H1 (cell line): ENCODE measurements at regions not wholly inside any gene's neighbourhood (a gene's known extent, or its start where the extent isn't known, plus 50 kb on each side); places are given as distances from the start of the nearest gene placed in this dataset.

Experiments used
- CTCF ChIA-PET: fragments of 300-600 bp; sonication (Branson Sonifier 250); formaldehyde crosslinking; loops from one replicate; lab custom pipeline; 2021; ENCODE audit not compliant: partially characterized antibody; lab: Charles Lee
- POLR2A ChIA-PET: fragments of 300-600 bp; sonication (Branson Sonifier 250); formaldehyde crosslinking; loops from one replicate; lab custom pipeline; 2021; ENCODE audit warnings: inconsistent platforms; ENCODE audit not compliant: partially characterized antibody; lab: Charles Lee
- DNase-seq, 2 experiments: peaks; one replicate each; pipeline versions ENCODE4 v3.0.0 to v3.0.0-alpha.2; 2010 to 2022; ENCODE audit warnings: low spot score in 2 of 2, low read depth in 1 of 2, mixed read lengths in 1 of 2
- FAIRE-seq: peaks from 2 replicates; lab custom pipeline; 2011; peaks lifted over from hg19 to GRCh38; lab: Jason Lieb, UNC
- H2AFZ ChIP-seq: 2 replicates; pipeline ENCODE4 v1.8.1; 2012; ENCODE audit warnings: low read length, inconsistent platforms
- H2AK5ac ChIP-seq: 2 replicates; pipeline ENCODE4 v1.6.1; 2013; ENCODE audit warnings: low read depth, low read length
- H2BK120ac ChIP-seq: replicated peaks from 2 replicates; pipeline ENCODE3; 2013; ENCODE audit warnings: low read depth, low read length, inconsistent platforms
- H2BK12ac ChIP-seq: 2 replicates; pipeline ENCODE4 v1.6.1; 2013; ENCODE audit warnings: low read depth, low read length
- H2BK15ac ChIP-seq: 2 replicates; pipeline ENCODE4 v1.6.1; 2013; ENCODE audit warnings: low read length
- H2BK20ac ChIP-seq: 2 replicates; pipeline ENCODE4 v1.6.1; 2013; ENCODE audit warnings: low read length
- H2BK5ac ChIP-seq: 2 replicates; pipeline ENCODE4 v1.6.1; 2013; ENCODE audit warnings: low read depth, low read length
- H3K14ac ChIP-seq: 2 replicates; pipeline ENCODE4 v1.6.1; 2013; ENCODE audit warnings: inconsistent platforms; ENCODE audit not compliant: insufficient read length
- H3K18ac ChIP-seq: 2 replicates; pipeline ENCODE4 v1.6.1; 2013; ENCODE audit warnings: low read length; ENCODE audit errors: extremely low read depth
- H3K23ac ChIP-seq: 2 replicates; pipeline ENCODE4 v1.6.1; 2013; ENCODE audit warnings: inconsistent platforms; ENCODE audit not compliant: insufficient read length
- H3K23me2 ChIP-seq: 2 replicates; pipeline ENCODE4 v1.6.1; 2013; ENCODE audit warnings: low read depth, low read length
- H3K27ac ChIP-seq: 2 replicates; pipeline ENCODE4 v1.6.1; 2011; ENCODE audit warnings: low read depth, low read length, inconsistent platforms
- H3K27me3 ChIP-seq, 4 experiments: replicated peaks in 1 of 4; 1 replicate in 1 of 4; 2 replicates in 3 of 4; pipeline versions ENCODE4 v1.6.1 to v1.8.1; 2011 to 2013; ENCODE audit warnings: low read length in 3 of 4, mild to moderate bottlenecking in 3 of 4, inconsistent platforms in 2 of 4, mixed read lengths in 2 of 4, moderate library complexity in 1 of 4; ENCODE audit not compliant: control insufficient read depth in 3 of 4, insufficient read depth in 3 of 4; ENCODE audit errors: extremely low read depth in 1 of 4
- H3K36me3 ChIP-seq, 4 experiments: 2 replicates each; pipeline versions ENCODE4 v1.6.1 to v1.8.1; 2011 to 2013; ENCODE audit warnings: mild to moderate bottlenecking in 4 of 4, low read length in 3 of 4, moderate library complexity in 2 of 4, control low read depth in 1 of 4, inconsistent platforms in 1 of 4; ENCODE audit not compliant: insufficient read depth in 4 of 4, control insufficient read depth in 2 of 4
- H3K4ac ChIP-seq: replicated peaks from 2 replicates; pipeline ENCODE3; 2013; ENCODE audit warnings: low read length, low read depth, mixed read lengths, inconsistent platforms; ENCODE audit not compliant: insufficient read length
- H3K4me1 ChIP-seq, 4 experiments: replicated peaks in 1 of 4; 1 replicate in 1 of 4; 2 replicates in 3 of 4; pipeline versions ENCODE4 v1.6.1 to v1.8.1; 2011 to 2013; ENCODE audit warnings: low read length in 3 of 4, inconsistent platforms in 2 of 4, mixed read lengths in 1 of 4; ENCODE audit not compliant: insufficient read depth in 4 of 4, control insufficient read depth in 3 of 4
- H3K4me2 ChIP-seq, 2 experiments: 2 replicates each; pipeline versions ENCODE4 v1.6.1 to v1.8.1; 2011 to 2013; ENCODE audit warnings: low read depth in 2 of 2, low read length in 2 of 2, control low read depth in 1 of 2, inconsistent platforms in 1 of 2, mild to moderate bottlenecking in 1 of 2; ENCODE audit not compliant: insufficient read depth in 1 of 2
- H3K4me3 ChIP-seq, 4 experiments: fragments of 200-600, 300-600 bp in 1 of 4; sonication (generic), shearing (Covaris generic), sonication (Bioruptor Twin) in 1 of 4; 2 replicates each; pipeline versions ENCODE4 v1.5.1 to v1.8.1; 2011 to 2016; ENCODE audit warnings: low read length in 4 of 4, low read depth in 3 of 4, control low read depth in 2 of 4, inconsistent platforms in 2 of 4, mild to moderate bottlenecking in 2 of 4, mixed read lengths in 1 of 4, moderate library complexity in 1 of 4; ENCODE audit not compliant: insufficient read depth in 2 of 4; ENCODE audit errors: extremely low read depth in 1 of 4
- H3K56ac ChIP-seq: replicated peaks from 2 replicates; pipeline ENCODE3; 2013; ENCODE audit warnings: low read depth, mild to moderate bottlenecking, mixed read lengths, low read length, inconsistent platforms; ENCODE audit not compliant: insufficient read length
- H3K79me1 ChIP-seq: 2 replicates; pipeline ENCODE4 v1.6.1; 2013; ENCODE audit warnings: low read depth, low read length, control low read depth
- H3K79me2 ChIP-seq, 2 experiments: 2 replicates each; pipeline versions ENCODE4 v1.6.1 to v1.8.1; 2012 to 2013; ENCODE audit warnings: low read length in 2 of 2, mild to moderate bottlenecking in 2 of 2, inconsistent platforms in 1 of 2; ENCODE audit not compliant: insufficient read depth in 2 of 2, control insufficient read depth in 1 of 2
- H3K9ac ChIP-seq, 4 experiments: replicated peaks in 1 of 4; 1 replicate in 1 of 4; 2 replicates in 3 of 4; pipeline versions ENCODE4 v1.6.1 to v1.8.1; 2011 to 2013; ENCODE audit warnings: low read depth in 3 of 4, low read length in 3 of 4, control low read depth in 2 of 4, mild to moderate bottlenecking in 2 of 4, moderate library complexity in 2 of 4, inconsistent platforms in 1 of 4; ENCODE audit errors: extremely low read depth in 1 of 4
- H3K9me3 ChIP-seq, 2 experiments: 2 replicates each; pipeline versions ENCODE4 v1.6.1 to v1.8.1; 2012 to 2013; ENCODE audit warnings: mild to moderate bottlenecking in 2 of 2, moderate library complexity in 2 of 2, control low read depth in 1 of 2, inconsistent platforms in 1 of 2, low read depth in 1 of 2, low read length in 1 of 2, mixed read lengths in 1 of 2; ENCODE audit not compliant: insufficient read depth in 2 of 2
- H4K20me1 ChIP-seq, 2 experiments: replicated peaks in 1 of 2; 2 replicates each; pipeline versions ENCODE3 to v1.8.1; 2011 to 2013; ENCODE audit warnings: inconsistent platforms in 2 of 2, low read length in 2 of 2, mild to moderate bottlenecking in 1 of 2; ENCODE audit not compliant: insufficient read depth in 2 of 2, control insufficient read depth in 1 of 2
- H4K5ac ChIP-seq: 2 replicates; pipeline ENCODE4 v1.6.1; 2013; ENCODE audit warnings: low read length, low read depth, mixed read lengths, inconsistent platforms; ENCODE audit not compliant: insufficient read length
- H4K8ac ChIP-seq: 2 replicates; pipeline ENCODE4 v1.8.0; 2013; ENCODE audit warnings: mild to moderate bottlenecking, moderate library complexity, low read length, inconsistent platforms; ENCODE audit not compliant: insufficient read depth; ENCODE audit errors: extremely low read depth
- H4K91ac ChIP-seq: replicated peaks from 2 replicates; pipeline ENCODE3; 2013; ENCODE audit warnings: low read length, mixed read lengths, inconsistent platforms; ENCODE audit not compliant: insufficient read length
- CBX8 ChIP-seq: fragments of 300-800, 300-1000 bp; sonication (generic); IDR thresholded peaks from 2 replicates; pipeline ENCODE4 v1.7.1; 2016; ENCODE audit warnings: low read depth, low read length, borderline replicate concordance
- JUN ChIP-seq: IDR thresholded peaks from 2 replicates; pipeline ENCODE4 v1.6.1; 2011; ENCODE audit warnings: low read depth, mild to moderate bottlenecking, improper control_type of control experiment, low read length
- POLR2A ChIP-seq, 2 experiments: IDR thresholded peaks; 1 replicate in 1 of 2; 2 replicates in 1 of 2; pipeline ENCODE4 v1.6.1; 2011; ENCODE audit warnings: low read depth in 2 of 2, low read length in 2 of 2, mild to moderate bottlenecking in 2 of 2; ENCODE audit errors: control extremely low read depth in 1 of 2
- WGBS, 2 experiments: shearing (Covaris generic) in 1 of 2; methylation state at CpG; one replicate each; pipeline versions ENCODE4 v1.1.6 to v1.1.7; 2013 to 2015; ENCODE audit warnings: low lambda C conversion rate in 2 of 2, mixed read lengths in 2 of 2, inconsistent platforms in 1 of 2, low coverage in 1 of 2, missing lambda C conversion rate in 1 of 2; ENCODE audit not compliant: insufficient replicate concordance in 2 of 2, insufficient coverage in 1 of 2, insufficient read length in 1 of 2; ENCODE audit errors: extremely low coverage in 1 of 2, missing lambda C conversion rate in 1 of 2; 5-methylcytosine and 5-hydroxymethylcytosine counted together

DNA sequence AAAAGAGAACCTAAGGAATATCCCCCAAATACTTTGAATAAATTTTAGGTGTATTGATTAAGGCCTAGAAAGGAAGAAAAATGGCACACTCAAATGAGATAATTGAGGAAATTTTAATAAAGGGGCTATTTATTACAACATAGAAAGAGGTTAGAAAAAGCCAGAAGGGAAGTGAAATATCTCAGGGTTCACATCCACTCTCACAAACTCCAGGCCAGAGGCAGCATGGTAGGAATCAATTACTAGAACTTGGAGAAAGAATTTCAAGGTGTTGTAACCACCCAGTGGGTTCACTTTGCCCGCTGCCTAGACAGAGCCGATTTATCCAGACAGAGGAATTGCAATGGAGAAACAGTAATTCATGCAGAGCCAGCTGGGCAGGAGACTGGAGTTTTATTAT lies 617.5 kb upstream of the ACVR2A start:
- Histone ChIP-seq H3K18ac (no peak overlapping the region), H3K4me3 (no peak overlapping the region), H3K27me3 (no peaks in the 10 kb centered on the region), H3K27ac (no peak overlapping the region), H3K4me1 (no peaks in the 10 kb centered on the region), H3K14ac (no peak overlapping the region), H2BK15ac (no peak overlapping the region), H3K4me2 (no peak overlapping the region), H2BK5ac (no peak overlapping the region), H3K9me3 (no peaks in the 10 kb centered on the region), H3K79me2 (no peaks in the 10 kb centered on the region), H3K9ac (no peak overlapping the region), H4K5ac (no peak overlapping the region), H4K91ac (no peak overlapping the region), H3K79me1 (no peaks in the 10 kb centered on the region), H3K56ac (no peak overlapping the region), H2AFZ (no peak overlapping the region), H4K8ac (no peak overlapping the region), H3K23me2 (no peaks in the 10 kb centered on the region), H4K20me1 (no peaks in the 10 kb centered on the region), H2AK5ac (no peak overlapping the region), H3K23ac (no peak overlapping the region), H2BK12ac (no peak overlapping the region), H2BK120ac (no peak overlapping the region), H3K4ac (no peak overlapping the region), H3K36me3 (no peaks in the 10 kb centered on the region), H2BK20ac (no peak overlapping the region)
- TF ChIP-seq POLR2A (IDR thresholded peaks at IDR 0.05; ENCODE audit: control extremely low read depth in 1 of 2, low read depth in 2 of 2, low read length in 2 of 2) (no peak), CBX8 (no peak), JUN (no peak)
- CTCF ChIA-PET = interaction anchor here (0.7 kb wide), 1 partner anchor 12 kb away, joined by 3 read pairs; no protein-coding TSS in a partner anchor
- 96% methylated on average over 2 of the region's 2 CpGs; no CpG with 5 or more reads in 1 of the 2 experiments for WGBS, 2 experiments
- POLR2A ChIA-PET = no interaction called here
- DNase-seq (no peak), FAIRE-seq (no peak)
